Rectal smooth muscle tissue (tissue), 1 donor: ENCODE measurements at regions not wholly inside any gene's neighbourhood (a gene's known extent, or its start where the extent isn't known, plus 50 kb on each side); places are given as distances from the start of the nearest gene placed in this dataset.
"Not testable (repeated sequence)": the region's sequence is repeated elsewhere in the genome, so short reads cannot be mapped to it uniquely, and the experiment has no call there.

Experiments
- H3K27ac ChIP-seq: one replicate; pipeline ENCODE4 v1.7.0; 2013; ENCODE audit warnings: low read depth, low read length, inconsistent platforms
- H3K27me3 ChIP-seq: one replicate; pipeline ENCODE4 v1.7.0; 2013; ENCODE audit warnings: low read length; ENCODE audit not compliant: control insufficient read depth, insufficient read depth
- H3K36me3 ChIP-seq: one replicate; pipeline ENCODE4 v1.7.0; 2013; ENCODE audit warnings: low read length; ENCODE audit not compliant: control insufficient read depth, insufficient read depth
- H3K4me1 ChIP-seq: one replicate; pipeline ENCODE4 v1.7.0; 2013; ENCODE audit warnings: low read length; ENCODE audit not compliant: control insufficient read depth, insufficient read depth
- H3K4me3 ChIP-seq: one replicate; pipeline ENCODE4 v1.7.0; 2013; ENCODE audit warnings: low read length
- H3K9ac ChIP-seq: one replicate; pipeline ENCODE4 v1.7.0; 2013; ENCODE audit warnings: low read length

- H3K27ac ChIP-seq = no peak overlapping the region
- H3K4me3 ChIP-seq = no peak overlapping the region
- no peaks in the 10 kb centered on the region for H3K27me3 ChIP-seq
- no peaks in the 10 kb centered on the region for H3K4me1 ChIP-seq
- H3K9ac ChIP-seq = no peak overlapping the region
- H3K36me3 ChIP-seq = no peaks in the 10 kb centered on the region
Observed at GRCh38 chr6:81889377-81890053, 137.0 kb upstream of the TENT5A start.

- not testable (repeated sequence) for H3K27ac ChIP-seq, H3K4me1 ChIP-seq, H3K36me3 ChIP-seq, H3K27me3 ChIP-seq, H3K4me3 ChIP-seq, H3K9ac ChIP-seq
Observed at GRCh38 chr6:81886909-81887308, 134.4 kb upstream of the TENT5A start.

- Histone ChIP-seq H3K4me3 (no peak overlapping the region), H3K4me1 (no peaks in the 10 kb centered on the region), H3K36me3 (no peaks in the 10 kb centered on the region), H3K27me3 (no peaks in the 10 kb centered on the region), H3K27ac (no peak overlapping the region), H3K9ac (no peak overlapping the region)
Observed at GRCh38 chr6:81886157-81886556, 133.7 kb upstream of the TENT5A start.

- no peaks in the 10 kb centered on the region for H3K27me3 ChIP-seq
- H3K36me3 ChIP-seq = no peaks in the 10 kb centered on the region
- no peak overlapping the region for H3K4me3 ChIP-seq
- no peak overlapping the region for H3K9ac ChIP-seq
- no peaks in the 10 kb centered on the region for H3K4me1 ChIP-seq
- H3K27ac ChIP-seq = no peak overlapping the region
Observed at GRCh38 chr6:81881660-81882059, 129.2 kb upstream of the TENT5A start.

- Histone ChIP-seq H3K27ac (no peak overlapping the region), H3K9ac (no peak overlapping the region), H3K36me3 (no peaks in the 10 kb centered on the region), H3K4me1 (no peaks in the 10 kb centered on the region), H3K27me3 (no peaks in the 10 kb centered on the region), H3K4me3 (no peak overlapping the region)
Observed at GRCh38 chr6:81878479-81878878, 126.0 kb upstream of the TENT5A start.

GRCh38 chr6:81876971-81877370 is 124.5 kb upstream of the TENT5A start:
- Histone ChIP-seq H3K9ac (no peak overlapping the region), H3K36me3 (no peaks in the 10 kb centered on the region), H3K27me3 (no peaks in the 10 kb centered on the region), H3K4me1 (no peaks in the 10 kb centered on the region), H3K4me3 (no peak overlapping the region), H3K27ac (no peak overlapping the region)

- Histone ChIP-seq H3K9ac (no peak overlapping the region), H3K4me3 (no peak overlapping the region), H3K27ac (no peak overlapping the region), H3K4me1 (no peaks in the 10 kb centered on the region), H3K36me3 (no peaks in the 10 kb centered on the region), H3K27me3 (no peaks in the 10 kb centered on the region)
Observed at GRCh38 chr6:81875782-81876293, 123.4 kb upstream of the TENT5A start.

- H3K4me1 ChIP-seq, H3K4me3 ChIP-seq, H3K36me3 ChIP-seq, H3K27me3 ChIP-seq, H3K27ac ChIP-seq, H3K9ac ChIP-seq: not testable (repeated sequence)
Observed at GRCh38 chr6:81869749-81870508, 117.4 kb upstream of the TENT5A start.

- H3K27me3 ChIP-seq = no peaks in the 10 kb centered on the region
Observed at GRCh38 chr6:81865712-81866111, 113.2 kb upstream of the TENT5A start.

GRCh38 chr6:81864124-81864523 is 111.6 kb upstream of the TENT5A start:
- Histone ChIP-seq H3K27me3 (no peaks in the 10 kb centered on the region), H3K36me3 (no peaks in the 10 kb centered on the region), H3K9ac (no peak overlapping the region), H3K27ac (no peak overlapping the region), H3K4me1 (no peaks in the 10 kb centered on the region), H3K4me3 (no peak overlapping the region)

More at GRCh38 chr6:81865712-81866111, 113.2 kb upstream of the TENT5A start:
- no peaks in the 10 kb centered on the region for H3K36me3 ChIP-seq
- H3K27ac ChIP-seq = no peak overlapping the region
- no peaks in the 10 kb centered on the region for H3K4me1 ChIP-seq
- H3K9ac ChIP-seq = no peak overlapping the region
- H3K4me3 ChIP-seq = no peak overlapping the region

- Histone ChIP-seq H3K27ac (no peak overlapping the region), H3K36me3 (no peaks in the 10 kb centered on the region), H3K9ac (no peak overlapping the region), H3K4me1 (no peaks in the 10 kb centered on the region), H3K27me3 (no peaks in the 10 kb centered on the region), H3K4me3 (no peak overlapping the region)
Observed at GRCh38 chr6:81863123-81863522, 110.6 kb upstream of the TENT5A start.

- H3K27ac ChIP-seq = no peak overlapping the region
- no peak overlapping the region for H3K4me3 ChIP-seq
- H3K4me1 ChIP-seq = no peaks in the 10 kb centered on the region
- no peaks in the 10 kb centered on the region for H3K36me3 ChIP-seq
- no peak overlapping the region for H3K9ac ChIP-seq
- no peaks in the 10 kb centered on the region for H3K27me3 ChIP-seq
Observed at GRCh38 chr6:81861281-81861680, 108.8 kb upstream of the TENT5A start.

GRCh38 chr6:81859884-81860283 is 107.4 kb upstream of the TENT5A start:
- Histone ChIP-seq H3K27me3 (no peaks in the 10 kb centered on the region), H3K27ac (no peak overlapping the region), H3K36me3 (no peaks in the 10 kb centered on the region), H3K4me3 (no peak overlapping the region), H3K9ac (no peak overlapping the region), H3K4me1 (no peaks in the 10 kb centered on the region)
